ENCODE measurements at regions not wholly inside any gene's neighbourhood (a gene's known extent, or its start where the extent isn't known, plus 50 kb on each side); places are given as distances from the start of the nearest gene placed in this dataset.
A peak's percentile ranks its signal among the peaks of the same experiment; 100 is the strongest.

GRCh38 chr3:76063019-76063418, 277.7 kb upstream of the ZNF717 start:
- no peak for DNase-seq (ENCODE audit: low spot score)

DNA sequence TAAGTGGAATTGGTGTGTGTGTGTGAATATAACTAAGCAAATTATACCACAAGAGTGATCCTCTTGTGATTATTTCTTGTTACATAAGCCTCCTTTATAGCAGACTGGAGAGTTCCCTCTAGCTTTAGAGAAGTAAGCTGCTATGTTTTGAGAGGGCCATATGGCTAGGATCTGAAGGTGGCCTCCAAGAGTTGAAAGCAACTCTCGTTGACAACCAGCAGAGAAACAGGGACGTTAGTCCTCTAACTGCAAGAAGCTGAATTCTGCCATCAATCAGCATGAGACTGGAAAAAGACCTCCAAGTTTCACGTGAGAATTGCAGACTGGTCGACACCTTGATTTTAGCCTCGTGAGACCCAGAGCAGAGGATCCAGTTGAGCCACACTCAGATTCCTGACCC, 278.5 kb upstream of the ZNF717 start:
- no peak for DNase-seq (ENCODE audit: low spot score)

DNA sequence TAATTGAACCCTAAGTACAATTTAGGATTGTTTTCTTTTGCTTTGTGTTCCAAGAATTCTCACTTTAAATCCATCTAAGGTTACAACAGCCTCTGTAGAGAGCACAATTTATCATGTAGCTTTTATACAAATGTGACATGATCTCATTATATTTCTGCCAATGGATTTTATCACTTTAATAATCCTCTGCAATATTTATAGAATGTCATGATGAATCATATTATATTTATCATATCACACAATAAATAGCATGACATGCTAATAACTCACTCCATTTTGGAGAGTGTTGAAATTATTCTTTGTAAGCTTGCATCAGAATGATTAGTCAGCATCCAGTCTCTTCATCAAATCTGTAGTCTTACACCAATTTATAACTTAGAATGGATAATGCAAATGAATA, 280.6 kb upstream of the ZNF717 start:
- no peak for DNase-seq (ENCODE audit: low spot score)

DNA sequence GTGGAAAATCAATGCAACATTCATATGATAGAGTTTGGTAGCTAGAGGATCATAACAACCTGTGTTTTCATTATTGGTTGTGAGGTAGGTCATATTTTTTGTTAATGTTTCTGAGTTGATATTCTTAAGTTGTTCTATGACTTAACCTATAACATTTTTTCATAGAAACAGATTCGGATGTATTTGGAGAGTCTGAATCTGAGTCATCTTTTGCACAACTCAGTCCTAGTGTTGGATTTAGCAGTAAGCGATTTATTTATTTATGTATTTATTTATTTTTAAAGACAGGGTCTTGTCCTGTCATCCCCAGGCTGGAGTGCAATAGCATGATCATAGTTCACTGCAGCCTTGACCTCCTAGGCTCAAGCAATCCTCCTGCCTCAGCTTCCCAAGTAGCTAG, 292.8 kb upstream of the ZNF717 start:
- no peak for DNase-seq (ENCODE audit: low spot score)

GRCh38 chr3:76083992-76084391, 298.6 kb upstream of the ZNF717 start:
- no peak for DNase-seq (ENCODE audit: low spot score)

GRCh38 chr3:76096036-76096435, 310.7 kb upstream of the ZNF717 start:
- no peak for DNase-seq (ENCODE audit: low spot score)

DNA sequence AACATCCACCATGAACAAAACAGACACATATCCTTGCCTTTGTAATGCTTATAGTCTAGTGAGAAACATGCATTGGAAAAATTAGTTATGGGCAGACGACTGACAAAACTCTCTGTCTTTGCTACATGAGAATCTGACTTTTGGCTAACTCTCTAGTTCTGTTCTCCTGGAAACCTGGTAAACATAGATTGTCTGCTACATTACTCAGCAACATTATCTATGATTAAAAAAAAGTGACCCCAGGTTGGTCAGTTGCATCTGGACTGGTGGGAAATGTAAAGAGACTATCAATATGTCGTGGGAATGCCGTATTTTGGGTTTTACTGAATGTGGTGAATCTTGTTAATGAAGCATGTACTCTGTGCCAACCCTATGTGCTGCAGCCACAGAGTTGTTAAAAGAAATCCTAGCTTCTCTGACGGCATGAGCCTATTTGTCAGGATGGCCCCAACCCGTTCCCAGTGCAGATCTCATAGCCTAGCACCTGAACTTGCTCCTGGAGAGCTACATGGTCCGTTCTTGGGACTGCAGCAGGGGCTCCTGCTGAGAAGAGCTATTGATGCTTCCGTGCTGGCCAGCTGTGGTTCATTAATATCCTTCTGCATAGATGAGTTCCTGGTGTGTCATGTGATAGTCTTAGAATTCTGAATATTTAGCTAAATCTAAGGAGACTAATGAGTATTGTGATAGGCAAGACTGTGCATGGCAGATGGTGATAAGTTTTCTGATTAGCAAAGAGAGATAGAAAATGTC, 311.7 kb upstream of the ZNF717 start:
- no peak for DNase-seq (ENCODE audit: low spot score)

DNA sequence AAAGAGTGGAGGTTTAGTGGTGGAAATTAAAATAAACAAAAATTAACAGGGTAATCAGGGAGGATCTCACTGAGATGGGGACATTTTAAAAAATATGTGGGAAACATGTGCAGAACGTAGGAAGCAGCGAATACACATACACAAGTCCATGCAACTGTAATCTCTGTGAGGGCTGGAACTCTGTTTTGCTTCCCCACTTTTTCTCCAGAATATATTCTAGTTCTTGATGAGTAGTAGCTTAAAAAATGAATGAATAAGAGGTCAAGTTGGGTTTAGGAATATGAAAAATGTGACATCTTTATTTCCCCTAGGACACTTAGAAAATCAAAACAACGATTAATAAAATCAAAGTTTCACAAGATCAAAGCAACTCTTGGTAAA, 312.2 kb upstream of the ZNF717 start:
- DNase-seq (ENCODE audit: low spot score), result no peak

GRCh38 chr3:76099956-76100355, 314.6 kb upstream of the ZNF717 start:
- no peak for DNase-seq (ENCODE audit: low spot score)

- DNase-seq (ENCODE audit: low spot score), result peak; percentile 52
These were observed 322.7 kb upstream of the ZNF717 start for GRCh38 chr3:76107935-76108570.

GRCh38 chr3:76111808-76112207, 326.5 kb upstream of the ZNF717 start:
- no peak for DNase-seq (ENCODE audit: low spot score)

- DNase-seq (ENCODE audit: low spot score), result no peak
These were observed 336.7 kb upstream of the ZNF717 start for GRCh38 chr3:76122007-76122406.

DNA sequence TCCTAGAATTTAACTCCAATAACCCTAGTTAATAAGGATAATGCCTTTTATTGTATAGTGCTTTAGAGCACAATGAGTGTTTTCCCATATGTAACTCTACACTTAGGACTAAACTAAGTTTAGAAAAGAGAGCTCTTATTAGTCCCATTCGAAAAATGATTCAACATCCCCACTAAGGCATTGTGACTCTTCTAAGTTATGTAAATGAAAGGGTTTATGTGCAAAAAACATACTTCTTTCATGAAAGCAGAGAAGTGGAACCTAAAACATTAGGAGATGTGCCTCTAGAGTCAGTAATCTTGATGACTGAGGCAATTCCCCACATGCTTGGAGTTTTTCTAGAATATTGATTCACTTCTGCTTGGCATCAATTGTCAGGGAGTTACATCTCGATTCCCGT, 344.1 kb upstream of the ZNF717 start:
- DNase-seq (ENCODE audit: low spot score), result no peak

DNA sequence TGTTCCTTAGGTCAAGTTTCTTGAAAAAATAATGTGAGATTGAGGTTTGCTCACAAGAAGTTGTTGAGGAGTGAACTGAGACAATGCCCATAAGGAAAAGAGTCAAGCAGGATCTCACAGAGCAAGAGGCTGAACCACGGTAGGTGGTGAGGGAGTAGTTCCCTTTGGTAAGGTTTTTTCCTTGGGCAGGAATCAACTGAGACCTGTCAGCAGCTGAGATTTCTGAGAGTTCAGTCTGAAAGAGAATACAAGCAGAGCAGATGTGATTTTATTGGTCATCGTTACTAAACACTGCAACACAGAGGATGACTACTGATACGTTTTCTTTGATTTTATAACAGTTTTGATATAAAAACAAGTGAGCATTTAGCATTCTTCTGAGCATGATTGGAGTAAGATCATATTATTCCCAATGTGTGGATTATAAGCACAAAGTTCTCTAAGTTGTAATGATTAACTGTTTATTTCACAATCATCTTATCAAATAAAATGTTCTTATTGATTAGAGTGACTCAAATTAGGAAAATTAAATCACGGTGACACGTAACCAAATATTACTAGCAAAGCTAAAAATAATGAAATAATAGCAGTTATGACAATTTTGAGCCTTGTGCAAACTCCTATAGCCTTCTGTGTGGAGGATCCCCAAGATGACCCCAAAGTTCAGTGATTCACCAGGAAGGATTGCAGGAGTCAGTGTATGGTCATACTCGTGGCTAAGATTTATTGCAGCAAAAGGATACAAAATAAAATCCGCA, 346.2 kb upstream of the ZNF717 start:
- DNase-seq (ENCODE audit: low spot score), result no peak

GRCh38 chr3:76132154-76132470, 346.8 kb upstream of the ZNF717 start:
- DNase-seq (ENCODE audit: low spot score), result no peak

DNA sequence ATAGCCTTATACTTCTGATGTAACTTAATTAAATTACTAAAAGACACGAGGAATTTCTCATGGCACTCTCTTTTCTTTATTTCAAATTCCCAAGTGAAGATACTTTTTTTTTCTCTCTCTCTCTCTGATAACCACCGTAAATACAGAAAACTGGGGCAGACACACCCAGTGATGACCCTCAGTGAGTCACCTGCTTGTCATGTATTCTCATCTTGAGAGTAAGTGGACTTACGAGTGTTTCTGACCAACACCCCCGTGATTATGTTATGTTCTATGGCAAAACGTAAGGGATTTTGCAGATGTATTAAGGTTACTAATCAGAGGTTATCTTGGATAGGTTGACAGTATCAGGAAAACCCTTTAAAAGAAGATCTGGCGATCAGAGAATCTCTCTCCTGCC, 348.8 kb upstream of the ZNF717 start:
- DNase-seq (ENCODE audit: low spot score), result no peak

- DNase-seq (ENCODE audit: low spot score), result no peak
These were observed 353.6 kb upstream of the ZNF717 start for GRCh38 chr3:76138921-76139320.

DNA sequence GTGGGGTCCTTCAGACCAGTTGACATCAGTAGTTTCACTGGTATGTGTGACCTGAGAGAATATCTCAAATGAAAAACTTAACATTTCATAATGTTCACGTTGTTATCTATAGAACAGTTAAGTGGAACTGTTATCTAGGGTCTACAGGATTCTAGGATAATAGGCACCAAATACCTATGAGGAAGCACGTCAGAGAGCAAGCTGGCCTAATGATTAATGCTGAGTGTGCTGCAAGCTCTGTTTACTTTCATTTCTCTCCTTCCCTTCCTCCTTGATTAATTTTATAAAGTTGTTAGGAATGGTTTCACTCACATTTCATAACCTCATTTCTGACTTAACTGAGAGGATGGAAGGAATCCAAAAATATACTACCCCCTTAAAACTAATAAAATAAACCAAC, 362.5 kb upstream of the ZNF717 start:
- DNase-seq (ENCODE audit: low spot score), result no peak

DNA sequence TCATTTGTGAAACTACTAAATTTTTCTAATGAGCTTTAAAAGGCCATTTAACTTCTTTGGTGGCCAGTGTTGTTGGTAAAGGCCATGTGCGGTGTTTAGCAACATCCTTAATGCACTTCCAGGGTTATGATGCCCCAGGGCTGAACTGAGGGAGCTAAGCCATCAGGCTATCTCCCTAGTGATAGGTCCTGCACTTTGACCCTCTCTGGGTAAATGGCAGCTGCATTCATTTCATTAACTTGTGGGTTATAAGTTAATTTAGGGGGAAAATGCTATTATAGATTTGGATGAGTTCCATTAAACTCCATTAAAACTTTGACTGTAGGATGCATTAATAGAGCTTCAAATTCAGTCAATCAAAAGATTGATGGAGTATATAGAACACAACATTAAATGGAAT, 366.7 kb upstream of the ZNF717 start:
- DNase-seq (ENCODE audit: low spot score), result no peak

GRCh38 chr3:76161856-76162255, 376.5 kb upstream of the ZNF717 start:
- no peak for DNase-seq (ENCODE audit: low spot score)

- DNase-seq (ENCODE audit: low spot score), result no peak
These were observed 386.3 kb upstream of the ZNF717 start for GRCh38 chr3:76171647-76172046.

DNA sequence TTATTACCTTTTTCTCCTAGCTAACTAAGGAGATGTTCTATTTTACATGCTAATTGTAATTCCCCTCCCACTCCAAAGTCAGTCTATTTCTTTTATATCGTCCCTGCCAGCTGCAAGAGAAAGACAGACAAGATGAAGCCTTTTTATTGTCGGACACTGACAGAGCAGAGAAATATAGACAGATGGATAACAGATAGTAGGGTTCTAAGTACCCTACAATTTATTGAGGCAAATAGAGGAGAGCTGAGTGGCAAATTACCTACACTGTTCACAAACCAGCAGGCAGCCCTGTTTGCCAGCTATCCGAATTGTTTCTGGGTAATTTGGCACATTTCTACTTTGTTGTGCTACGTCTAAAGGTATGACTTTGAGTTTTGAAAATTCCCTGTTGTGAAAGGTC, 392.3 kb upstream of the ZNF717 start:
- no peak for DNase-seq (ENCODE audit: low spot score)

GRCh38 chr3:76178412-76178811, 393.1 kb upstream of the ZNF717 start:
- DNase-seq (ENCODE audit: low spot score), result no peak

All from umbilical cord (tissue), 1 donor.